ENCODE measurements at regions not wholly inside any gene's neighbourhood (a gene's known extent, or its start where the extent isn't known, plus 50 kb on each side); places are given as distances from the start of the nearest gene placed in this dataset.
"Not testable (repeated sequence)": the region's sequence is repeated elsewhere in the genome, so short reads cannot be mapped to it uniquely, and the experiment has no call there.

GRCh38 chr10:133689897-133690296 lies 63.3 kb upstream of the FRG2B start:
- H3K79me2 ChIP-seq (ENCODE audit: insufficient read depth, low read length); H2AFZ ChIP-seq (ENCODE audit: low read length); H3K4me3 ChIP-seq (replicated peaks in 1 of 3; ENCODE audit: insufficient read depth in 1 of 3, low read depth in 2 of 3, low read length in 3 of 3); H3K9me3 ChIP-seq (ENCODE audit: low read length); BruUV-seq (replicated peaks); H3K27me3 ChIP-seq (ENCODE audit: control insufficient read depth in 1 of 2, insufficient read depth in 2 of 2, low read length in 2 of 2); H3K36me3 ChIP-seq (replicated peaks in 1 of 2; ENCODE audit: control insufficient read depth in 1 of 2, insufficient read depth in 2 of 2, low read length in 2 of 2); H3K4me2 ChIP-seq (ENCODE audit: low read depth, low read length); FAIRE-seq; H3K9ac ChIP-seq (ENCODE audit: insufficient read depth, low read depth, low read length); H4K20me1 ChIP-seq (ENCODE audit: insufficient read depth, low read length); H3K27ac ChIP-seq (ENCODE audit: extremely low read length, insufficient read depth, low read length); in situ Hi-C loops (cut with HindIII; ENCODE audit: extremely low pct_ligation_motif_present, low pct_unique_long_range_greater_than_20kb); ATAC-seq; POLR2A ChIA-PET; H3K4me1 ChIP-seq (ENCODE audit: insufficient read depth, low read length); DNase-seq (ENCODE audit: low spot score); CTCF ChIA-PET (ENCODE audit: low intra/inter-chr PET ratio, low total read pairs); intact Hi-C loops (cut with micrococcal nuclease; ENCODE audit: unreplicated experiment): not testable (repeated sequence)
- 28% methylated on average over 6 of the region's 6 CpGs for WGBS (ENCODE audit: low lambda C conversion rate)
- TF ChIP-seq CEBPG (CRISPR knock-in tag; IDR thresholded peaks at IDR 0.05), result 0 out of 2 replicates have a peak, but pooled peaks have one; percentile 32

- POLR2A ChIA-PET; H3K9me3 ChIP-seq (ENCODE audit: low read length); H3K9ac ChIP-seq (ENCODE audit: insufficient read depth, low read depth, low read length); H3K4me3 ChIP-seq (replicated peaks in 1 of 3; ENCODE audit: insufficient read depth in 1 of 3, low read depth in 2 of 3, low read length in 3 of 3); H2AFZ ChIP-seq (ENCODE audit: low read length); FAIRE-seq; BruUV-seq (replicated peaks); H3K79me2 ChIP-seq (ENCODE audit: insufficient read depth, low read length); H3K36me3 ChIP-seq (replicated peaks in 1 of 2; ENCODE audit: control insufficient read depth in 1 of 2, insufficient read depth in 2 of 2, low read length in 2 of 2); in situ Hi-C loops (cut with HindIII; ENCODE audit: extremely low pct_ligation_motif_present, low pct_unique_long_range_greater_than_20kb); H3K27me3 ChIP-seq (ENCODE audit: control insufficient read depth in 1 of 2, insufficient read depth in 2 of 2, low read length in 2 of 2); CTCF ChIA-PET (ENCODE audit: low intra/inter-chr PET ratio, low total read pairs); H4K20me1 ChIP-seq (ENCODE audit: insufficient read depth, low read length); DNase-seq (ENCODE audit: low spot score); H3K4me1 ChIP-seq (ENCODE audit: insufficient read depth, low read length); H3K4me2 ChIP-seq (ENCODE audit: low read depth, low read length); H3K27ac ChIP-seq (ENCODE audit: extremely low read length, insufficient read depth, low read length); intact Hi-C loops (cut with micrococcal nuclease; ENCODE audit: unreplicated experiment): not testable (repeated sequence)
- ATAC-seq, result peak; percentile 34
- 0% methylated on average over 2 of the region's 5 CpGs for WGBS (ENCODE audit: low lambda C conversion rate)
Observed at GRCh38 chr10:133688441-133688912, 61.9 kb upstream of the FRG2B start.

GRCh38 chr10:133687689-133688440 lies 61.3 kb upstream of the FRG2B start:
- H3K27ac ChIP-seq (ENCODE audit: extremely low read length, insufficient read depth, low read length); BruUV-seq (replicated peaks); DNase-seq (ENCODE audit: low spot score); H3K4me1 ChIP-seq (ENCODE audit: insufficient read depth, low read length); H3K4me2 ChIP-seq (ENCODE audit: low read depth, low read length); H4K20me1 ChIP-seq (ENCODE audit: insufficient read depth, low read length); FAIRE-seq; H3K4me3 ChIP-seq (replicated peaks in 1 of 3; ENCODE audit: insufficient read depth in 1 of 3, low read depth in 2 of 3, low read length in 3 of 3); H3K79me2 ChIP-seq (ENCODE audit: insufficient read depth, low read length); in situ Hi-C loops (cut with HindIII; ENCODE audit: extremely low pct_ligation_motif_present, low pct_unique_long_range_greater_than_20kb); H3K9me3 ChIP-seq (ENCODE audit: low read length); CTCF ChIA-PET (ENCODE audit: low intra/inter-chr PET ratio, low total read pairs); H3K9ac ChIP-seq (ENCODE audit: insufficient read depth, low read depth, low read length); POLR2A ChIA-PET; H3K36me3 ChIP-seq (replicated peaks in 1 of 2; ENCODE audit: control insufficient read depth in 1 of 2, insufficient read depth in 2 of 2, low read length in 2 of 2); H3K27me3 ChIP-seq (ENCODE audit: control insufficient read depth in 1 of 2, insufficient read depth in 2 of 2, low read length in 2 of 2); intact Hi-C loops (cut with micrococcal nuclease; ENCODE audit: unreplicated experiment); H2AFZ ChIP-seq (ENCODE audit: low read length): not testable (repeated sequence)
- WGBS (ENCODE audit: low lambda C conversion rate), result 16% methylated on average over 4 of the region's 6 CpGs
- peak; percentile 69 for ATAC-seq

- WGBS (ENCODE audit: low lambda C conversion rate), result no CpG with 5 or more reads among the region's 3 CpGs
- in situ Hi-C loops (cut with HindIII; ENCODE audit: extremely low pct_ligation_motif_present, low pct_unique_long_range_greater_than_20kb); intact Hi-C loops (cut with micrococcal nuclease; ENCODE audit: unreplicated experiment); H2AFZ ChIP-seq (ENCODE audit: low read length); H3K9ac ChIP-seq (ENCODE audit: insufficient read depth, low read depth, low read length); H3K27ac ChIP-seq (ENCODE audit: extremely low read length, insufficient read depth, low read length); H3K4me3 ChIP-seq (replicated peaks in 1 of 3; ENCODE audit: insufficient read depth in 1 of 3, low read depth in 2 of 3, low read length in 3 of 3); CTCF ChIA-PET (ENCODE audit: low intra/inter-chr PET ratio, low total read pairs); H3K36me3 ChIP-seq (replicated peaks in 1 of 2; ENCODE audit: control insufficient read depth in 1 of 2, insufficient read depth in 2 of 2, low read length in 2 of 2); FAIRE-seq; DNase-seq (ENCODE audit: low spot score); POLR2A ChIA-PET; H4K20me1 ChIP-seq (ENCODE audit: insufficient read depth, low read length); BruUV-seq (replicated peaks); H3K27me3 ChIP-seq (ENCODE audit: control insufficient read depth in 1 of 2, insufficient read depth in 2 of 2, low read length in 2 of 2); H3K4me1 ChIP-seq (ENCODE audit: insufficient read depth, low read length); H3K9me3 ChIP-seq (ENCODE audit: low read length); H3K4me2 ChIP-seq (ENCODE audit: low read depth, low read length); H3K79me2 ChIP-seq (ENCODE audit: insufficient read depth, low read length): not testable (repeated sequence)
- peak; percentile 49 for ATAC-seq
Observed at GRCh38 chr10:133686992-133687391, 60.4 kb upstream of the FRG2B start.

All from HepG2 (cell line).